ENCODE measurements at regions not wholly inside any gene's neighbourhood (a gene's known extent, or its start where the extent isn't known, plus 50 kb on each side); places are given as distances from the start of the nearest gene placed in this dataset.

DNA sequence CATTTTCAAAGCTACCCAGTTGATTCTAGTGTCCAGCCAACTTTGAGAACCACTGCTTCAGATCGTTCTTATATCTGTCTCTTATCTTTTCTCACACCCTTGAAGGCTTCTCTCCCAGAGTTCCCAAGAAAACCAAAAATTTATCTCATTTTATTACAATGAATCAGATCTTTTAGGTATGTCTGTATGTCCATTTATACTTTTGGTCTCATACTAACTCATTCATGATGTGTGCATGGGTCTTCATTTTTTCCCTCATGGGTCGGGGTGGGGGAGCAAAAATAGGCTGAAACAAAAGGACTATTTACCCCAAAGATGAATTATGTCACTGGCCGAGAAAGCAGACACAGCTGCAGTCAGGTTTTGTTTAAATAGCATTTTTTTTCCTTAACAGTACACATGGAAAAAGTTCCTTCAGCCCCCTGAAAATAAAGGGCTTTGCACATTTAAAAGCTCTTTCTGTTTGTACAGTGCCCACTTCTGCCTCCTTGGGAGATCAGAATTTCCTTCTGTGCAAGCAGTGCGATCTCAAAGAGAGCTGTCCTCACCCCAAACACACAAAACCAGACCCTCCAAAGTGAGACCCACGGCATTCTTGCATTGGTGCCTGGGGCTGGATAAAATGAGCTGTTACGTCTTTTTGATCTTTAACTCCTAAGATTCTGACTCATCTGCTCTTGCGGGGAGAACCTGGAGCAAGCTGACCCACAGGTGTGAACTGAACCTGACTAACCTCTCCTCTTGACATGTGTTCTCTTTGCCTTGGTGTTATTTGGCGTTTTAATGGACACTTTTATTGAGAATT, 251.2 kb upstream of the ELAC2 start:
- H3K4me1 Mint-ChIP-seq (ENCODE audit: low read depth, unreplicated experiment) = no peaks in the 10 kb centered on the region
- CTCF ChIA-PET = no interaction called here
- H3K36me3 Mint-ChIP-seq (ENCODE audit: insufficient read depth, unreplicated experiment) = no peaks in the 10 kb centered on the region
- BruUV-seq (replicated peaks) = no TSS peak
- no peaks in the 10 kb centered on the region for H3K27me3 Mint-ChIP-seq (ENCODE audit: unreplicated experiment)
- H3K9me3 Mint-ChIP-seq (ENCODE audit: low read depth, unreplicated experiment) = peaks cover 11% of the 10 kb centered on the region
- TF ChIP-seq, protein P1, sequence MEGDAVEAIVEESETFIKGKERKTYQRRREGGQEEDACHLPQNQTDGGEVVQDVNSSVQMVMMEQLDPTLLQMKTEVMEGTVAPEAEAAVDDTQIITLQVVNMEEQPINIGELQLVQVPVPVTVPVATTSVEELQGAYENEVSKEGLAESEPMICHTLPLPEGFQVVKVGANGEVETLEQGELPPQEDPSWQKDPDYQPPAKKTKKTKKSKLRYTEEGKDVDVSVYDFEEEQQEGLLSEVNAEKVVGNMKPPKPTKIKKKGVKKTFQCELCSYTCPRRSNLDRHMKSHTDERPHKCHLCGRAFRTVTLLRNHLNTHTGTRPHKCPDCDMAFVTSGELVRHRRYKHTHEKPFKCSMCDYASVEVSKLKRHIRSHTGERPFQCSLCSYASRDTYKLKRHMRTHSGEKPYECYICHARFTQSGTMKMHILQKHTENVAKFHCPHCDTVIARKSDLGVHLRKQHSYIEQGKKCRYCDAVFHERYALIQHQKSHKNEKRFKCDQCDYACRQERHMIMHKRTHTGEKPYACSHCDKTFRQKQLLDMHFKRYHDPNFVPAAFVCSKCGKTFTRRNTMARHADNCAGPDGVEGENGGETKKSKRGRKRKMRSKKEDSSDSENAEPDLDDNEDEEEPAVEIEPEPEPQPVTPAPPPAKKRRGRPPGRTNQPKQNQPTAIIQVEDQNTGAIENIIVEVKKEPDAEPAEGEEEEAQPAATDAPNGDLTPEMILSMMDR (IDR thresholded peaks at IDR 0.05; ENCODE audit: unreplicated experiment) = no peak
- no peak overlapping the region for H3K27ac Mint-ChIP-seq (ENCODE audit: unreplicated experiment)
- intact Hi-C loops (cut with micrococcal nuclease; ENCODE audit: unreplicated experiment) = no loop called here
- H3K4me3 Mint-ChIP-seq (ENCODE audit: low read depth, unreplicated experiment) = no peak overlapping the region
- DNase-seq = no peak

DNA sequence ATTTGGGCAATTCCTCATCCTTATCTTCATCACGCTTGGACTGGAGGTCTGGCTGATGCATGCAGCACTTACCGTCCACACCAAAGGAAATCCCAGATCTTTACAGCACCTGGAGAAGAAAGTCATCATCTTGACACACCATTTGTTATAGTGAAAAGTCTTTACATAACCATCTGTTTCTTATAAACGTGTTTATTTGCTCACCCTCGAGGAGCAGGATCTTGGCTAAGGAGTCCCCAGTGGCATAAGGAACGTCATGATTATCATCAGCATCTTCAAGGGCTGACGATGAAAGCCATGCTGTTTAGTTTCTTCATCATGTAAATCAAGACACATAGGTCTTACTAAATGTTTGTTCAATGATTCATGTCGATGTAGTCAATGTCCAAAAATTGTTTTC, 248.8 kb upstream of the ELAC2 start:
- TF ChIP-seq, protein P1 (IDR thresholded peaks at IDR 0.05; ENCODE audit: unreplicated experiment) = no peak
- CTCF ChIA-PET = no interaction called here

DNA sequence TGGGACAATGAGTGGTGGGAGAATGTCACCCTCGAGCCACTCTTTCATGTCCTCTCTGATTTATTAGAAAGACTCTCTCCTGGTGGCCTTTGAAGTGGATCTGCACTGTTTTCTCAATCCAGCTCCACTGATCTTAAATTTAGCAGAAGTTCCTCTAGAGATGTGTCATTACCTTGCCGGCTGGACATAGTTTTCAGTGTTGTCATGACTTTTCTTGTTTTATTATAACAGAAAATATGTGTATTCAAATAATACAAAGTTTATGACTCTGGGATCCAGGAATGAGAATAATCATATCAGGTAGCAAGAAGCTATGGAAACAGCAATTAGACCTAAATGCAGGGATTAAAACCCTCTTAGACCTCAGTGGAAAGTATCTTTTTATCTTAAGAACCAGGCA, 247.5 kb upstream of the ELAC2 start:
- no peaks in the 10 kb centered on the region for H3K36me3 Mint-ChIP-seq (ENCODE audit: insufficient read depth, unreplicated experiment)
- TF ChIP-seq, protein P1 (IDR thresholded peaks at IDR 0.05; ENCODE audit: unreplicated experiment) = no peak
- H3K27me3 Mint-ChIP-seq (ENCODE audit: unreplicated experiment) = no peaks in the 10 kb centered on the region
- no TSS peak for BruUV-seq (replicated peaks)
- no peak for DNase-seq
- H3K4me1 Mint-ChIP-seq (ENCODE audit: low read depth, unreplicated experiment) = no peaks in the 10 kb centered on the region
- intact Hi-C loops (cut with micrococcal nuclease; ENCODE audit: unreplicated experiment) = no loop called here
- H3K9me3 Mint-ChIP-seq (ENCODE audit: low read depth, unreplicated experiment) = peaks cover 2% of the 10 kb centered on the region
- H3K4me3 Mint-ChIP-seq (ENCODE audit: low read depth, unreplicated experiment) = no peak overlapping the region
- CTCF ChIA-PET = no interaction called here
- H3K27ac Mint-ChIP-seq (ENCODE audit: unreplicated experiment) = no peak overlapping the region

More for the DNA sequence above, 248.8 kb upstream of the ELAC2 start:
- H3K36me3 Mint-ChIP-seq (ENCODE audit: insufficient read depth, unreplicated experiment) = no peaks in the 10 kb centered on the region
- peaks cover 2% of the 10 kb centered on the region for H3K9me3 Mint-ChIP-seq (ENCODE audit: low read depth, unreplicated experiment)
- intact Hi-C loops (cut with micrococcal nuclease; ENCODE audit: unreplicated experiment) = no loop called here
- no peaks in the 10 kb centered on the region for H3K4me1 Mint-ChIP-seq (ENCODE audit: low read depth, unreplicated experiment)
- H3K27ac Mint-ChIP-seq (ENCODE audit: unreplicated experiment) = no peak overlapping the region
- no peaks in the 10 kb centered on the region for H3K27me3 Mint-ChIP-seq (ENCODE audit: unreplicated experiment)
- no TSS peak for BruUV-seq (replicated peaks)
- no peak for DNase-seq
- no peak overlapping the region for H3K4me3 Mint-ChIP-seq (ENCODE audit: low read depth, unreplicated experiment)

DNA sequence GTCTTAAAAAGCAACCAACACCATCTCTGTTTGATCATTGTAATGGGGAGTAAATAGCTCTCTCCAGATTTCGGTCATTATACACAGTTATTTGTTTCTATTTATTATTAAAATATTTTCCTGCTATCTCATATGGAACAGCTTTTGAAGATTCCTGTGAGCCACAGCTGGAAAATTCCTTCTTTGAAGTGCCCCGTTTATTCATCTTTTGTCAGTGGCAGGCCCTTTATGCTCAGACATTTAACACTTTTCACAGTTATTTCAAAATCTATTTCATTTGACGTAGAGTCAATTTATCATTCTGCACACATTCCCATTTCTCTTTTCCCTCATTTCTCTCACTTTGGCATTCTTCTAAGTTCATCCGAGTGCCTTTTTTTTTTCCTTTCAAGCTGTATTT, 245.9 kb upstream of the ELAC2 start:
- H3K27me3 Mint-ChIP-seq (ENCODE audit: unreplicated experiment) = no peaks in the 10 kb centered on the region
- no peak overlapping the region for H3K4me3 Mint-ChIP-seq (ENCODE audit: low read depth, unreplicated experiment)
- H3K4me1 Mint-ChIP-seq (ENCODE audit: low read depth, unreplicated experiment) = no peaks in the 10 kb centered on the region
- TF ChIP-seq, protein P1 (IDR thresholded peaks at IDR 0.05; ENCODE audit: unreplicated experiment) = no peak
- no peaks in the 10 kb centered on the region for H3K36me3 Mint-ChIP-seq (ENCODE audit: insufficient read depth, unreplicated experiment)
- CTCF ChIA-PET = no interaction called here
- H3K9me3 Mint-ChIP-seq (ENCODE audit: low read depth, unreplicated experiment) = peaks cover 5% of the 10 kb centered on the region
- H3K27ac Mint-ChIP-seq (ENCODE audit: unreplicated experiment) = no peak overlapping the region
- intact Hi-C loops (cut with micrococcal nuclease; ENCODE audit: unreplicated experiment) = no loop called here
- BruUV-seq (replicated peaks) = no TSS peak
- no peak for DNase-seq

Data from Calu3 (cell line).